ENCODE measurements at regions not wholly inside any gene's neighbourhood (a gene's known extent, or its start where the extent isn't known, plus 50 kb on each side); places are given as distances from the start of the nearest gene placed in this dataset.

- H3K4me3 ChIP-seq (ENCODE audit: low read length in 2 of 2), result no peak overlapping the region
- H3K27ac ChIP-seq (ENCODE audit: low read depth in 1 of 2, low read length in 2 of 2), result no peak overlapping the region
- H3K36me3 ChIP-seq (ENCODE audit: control insufficient read depth in 1 of 2, insufficient read depth in 2 of 2, low read length in 1 of 2), result no peaks in the 10 kb centered on the region
- no peak for ATAC-seq (ENCODE audit: low FRiP score)
- intact Hi-C loops (cut with DNase I), result no loop called here
- peak in 1 of 2 donors; percentile 51 for DNase-seq
- WGBS, 2 donors, result 79 to 86% methylated on average over 3 of the region's 3 CpGs
- peaks cover 4% of the 10 kb centered on the region for H3K9me3 ChIP-seq (ENCODE audit: control insufficient read depth, low read length)
- peaks cover 0 to 2% of the 10 kb centered on the region in 2 donors for H3K27me3 ChIP-seq (ENCODE audit: control insufficient read depth in 1 of 2, insufficient read depth in 2 of 2, low read length in 1 of 2)
- H3K4me1 ChIP-seq (ENCODE audit: control insufficient read depth in 1 of 2, insufficient read depth in 2 of 2, low read length in 2 of 2), result no peaks in the 10 kb centered on the region
These were observed 314.3 kb downstream of the KCNJ2 start for GRCh38 chr17:70483624-70484023.

- H3K9me3 ChIP-seq (ENCODE audit: control insufficient read depth, low read length), result peaks cover 4% of the 10 kb centered on the region
- no peaks in the 10 kb centered on the region for H3K4me1 ChIP-seq (ENCODE audit: control insufficient read depth in 1 of 2, insufficient read depth in 2 of 2, low read length in 2 of 2)
- no peak for ATAC-seq (ENCODE audit: low FRiP score)
- DNase-seq, result no peak
- no peak overlapping the region for H3K27ac ChIP-seq (ENCODE audit: low read depth in 1 of 2, low read length in 2 of 2)
- peaks cover 0 to 2% of the 10 kb centered on the region in 2 donors for H3K27me3 ChIP-seq (ENCODE audit: control insufficient read depth in 1 of 2, insufficient read depth in 2 of 2, low read length in 1 of 2)
- H3K36me3 ChIP-seq (ENCODE audit: control insufficient read depth in 1 of 2, insufficient read depth in 2 of 2, low read length in 1 of 2), result no peaks in the 10 kb centered on the region
- intact Hi-C loops (cut with DNase I), result no loop called here
- WGBS, 2 donors, result 52 to 77% methylated on average over 4 of the region's 4 CpGs
- no peak overlapping the region for H3K4me3 ChIP-seq (ENCODE audit: low read length in 2 of 2)
These were observed 314.7 kb downstream of the KCNJ2 start for GRCh38 chr17:70484050-70484449.

- Histone ChIP-seq H3K36me3 (ENCODE audit: control insufficient read depth in 1 of 2, insufficient read depth in 2 of 2, low read length in 1 of 2) (no peaks in the 10 kb centered on the region), H3K27ac (ENCODE audit: low read depth in 1 of 2, low read length in 2 of 2) (no peak overlapping the region), H3K4me3 (ENCODE audit: low read length in 2 of 2) (no peak overlapping the region), H3K27me3 (ENCODE audit: control insufficient read depth in 1 of 2, insufficient read depth in 2 of 2, low read length in 1 of 2) (peaks cover 0 to 2% of the 10 kb centered on the region in 2 donors), H3K9me3 (ENCODE audit: control insufficient read depth, low read length) (peaks cover 4% of the 10 kb centered on the region), H3K4me1 (ENCODE audit: control insufficient read depth in 1 of 2, insufficient read depth in 2 of 2, low read length in 2 of 2) (no peaks in the 10 kb centered on the region)
- WGBS, 2 donors, result 73 to 91% methylated on average over 7 of the region's 7 CpGs
- intact Hi-C loops (cut with DNase I), result no loop called here
- no peak for ATAC-seq (ENCODE audit: low FRiP score)
- no peak for DNase-seq
These were observed 315.2 kb downstream of the KCNJ2 start for GRCh38 chr17:70484496-70484895.

GRCh38 chr17:70492368-70492767 lies 323.0 kb downstream of the KCNJ2 start:
- Histone ChIP-seq H3K4me3 (ENCODE audit: low read length in 2 of 2) (no peak overlapping the region), H3K27ac (ENCODE audit: low read depth in 1 of 2, low read length in 2 of 2) (no peak overlapping the region), H3K27me3 (ENCODE audit: control insufficient read depth in 1 of 2, insufficient read depth in 2 of 2, low read length in 1 of 2) (no peaks in the 10 kb centered on the region), H3K4me1 (ENCODE audit: control insufficient read depth in 1 of 2, insufficient read depth in 2 of 2, low read length in 2 of 2) (no peaks in the 10 kb centered on the region), H3K36me3 (ENCODE audit: control insufficient read depth in 1 of 2, insufficient read depth in 2 of 2, low read length in 1 of 2) (no peaks in the 10 kb centered on the region), H3K9me3 (ENCODE audit: control insufficient read depth, low read length) (no peaks in the 10 kb centered on the region)
- intact Hi-C loops (cut with DNase I), result no loop called here
- ATAC-seq (ENCODE audit: low FRiP score), result no peak
- DNase-seq, result no peak
- 55 to 77% methylated on average over 2 of the region's 2 CpGs for WGBS, 2 donors

- WGBS, 2 donors, result 67 to 69% methylated on average over 3 of the region's 3 CpGs
- no peak overlapping the region for H3K4me3 ChIP-seq (ENCODE audit: low read length in 2 of 2)
- no peaks in the 10 kb centered on the region for H3K4me1 ChIP-seq (ENCODE audit: control insufficient read depth in 1 of 2, insufficient read depth in 2 of 2, low read length in 2 of 2)
- no peaks in the 10 kb centered on the region for H3K27me3 ChIP-seq (ENCODE audit: control insufficient read depth in 1 of 2, insufficient read depth in 2 of 2, low read length in 1 of 2)
- intact Hi-C loops (cut with DNase I), result no loop called here
- ATAC-seq (ENCODE audit: low FRiP score) (no peak), DNase-seq (no peak)
- no peaks in the 10 kb centered on the region for H3K36me3 ChIP-seq (ENCODE audit: control insufficient read depth in 1 of 2, insufficient read depth in 2 of 2, low read length in 1 of 2)
- no peaks in the 10 kb centered on the region for H3K9me3 ChIP-seq (ENCODE audit: control insufficient read depth, low read length)
- H3K27ac ChIP-seq (ENCODE audit: low read depth in 1 of 2, low read length in 2 of 2), result no peak overlapping the region
These were observed 324.0 kb downstream of the KCNJ2 start for GRCh38 chr17:70493277-70493874.

- ATAC-seq (ENCODE audit: low FRiP score) (no peak), DNase-seq (no peak)
- WGBS, 2 donors, result 36 to 42% methylated on average over 2 of the region's 2 CpGs
- Histone ChIP-seq H3K4me1 (ENCODE audit: control insufficient read depth in 1 of 2, insufficient read depth in 2 of 2, low read length in 2 of 2) (no peaks in the 10 kb centered on the region), H3K4me3 (ENCODE audit: low read length in 2 of 2) (no peak overlapping the region), H3K9me3 (ENCODE audit: control insufficient read depth, low read length) (no peaks in the 10 kb centered on the region), H3K36me3 (ENCODE audit: control insufficient read depth in 1 of 2, insufficient read depth in 2 of 2, low read length in 1 of 2) (no peaks in the 10 kb centered on the region), H3K27ac (ENCODE audit: low read depth in 1 of 2, low read length in 2 of 2) (no peak overlapping the region), H3K27me3 (ENCODE audit: control insufficient read depth in 1 of 2, insufficient read depth in 2 of 2, low read length in 1 of 2) (no peaks in the 10 kb centered on the region)
- intact Hi-C loops (cut with DNase I), result no loop called here
These were observed 329.3 kb downstream of the KCNJ2 start for GRCh38 chr17:70498631-70499030.

- ATAC-seq (ENCODE audit: low FRiP score) (no peak), DNase-seq (no peak)
- 35 to 44% methylated on average over 2 of the region's 2 CpGs for WGBS, 2 donors
- Histone ChIP-seq H3K36me3 (ENCODE audit: control insufficient read depth in 1 of 2, insufficient read depth in 2 of 2, low read length in 1 of 2) (no peaks in the 10 kb centered on the region), H3K9me3 (ENCODE audit: control insufficient read depth, low read length) (no peaks in the 10 kb centered on the region), H3K4me3 (ENCODE audit: low read length in 2 of 2) (no peak overlapping the region), H3K27ac (ENCODE audit: low read depth in 1 of 2, low read length in 2 of 2) (no peak overlapping the region), H3K27me3 (ENCODE audit: control insufficient read depth in 1 of 2, insufficient read depth in 2 of 2, low read length in 1 of 2) (no peaks in the 10 kb centered on the region), H3K4me1 (ENCODE audit: control insufficient read depth in 1 of 2, insufficient read depth in 2 of 2, low read length in 2 of 2) (no peaks in the 10 kb centered on the region)
- intact Hi-C loops (cut with DNase I), result no loop called here
These were observed 329.9 kb downstream of the KCNJ2 start for GRCh38 chr17:70499067-70499786.

- 63 to 65% methylated on average over 3 of the region's 3 CpGs for WGBS, 2 donors
These were observed 334.1 kb downstream of the KCNJ2 start for GRCh38 chr17:70503449-70503848.

GRCh38 chr17:70510288-70510687 lies 341.0 kb downstream of the KCNJ2 start:
- Histone ChIP-seq H3K27me3 (ENCODE audit: control insufficient read depth in 1 of 2, insufficient read depth in 2 of 2, low read length in 1 of 2) (peaks cover 0 to 2% of the 10 kb centered on the region in 2 donors), H3K36me3 (ENCODE audit: control insufficient read depth in 1 of 2, insufficient read depth in 2 of 2, low read length in 1 of 2) (no peaks in the 10 kb centered on the region), H3K9me3 (ENCODE audit: control insufficient read depth, low read length) (no peaks in the 10 kb centered on the region), H3K27ac (ENCODE audit: low read depth in 1 of 2, low read length in 2 of 2) (no peak overlapping the region), H3K4me1 (ENCODE audit: control insufficient read depth in 1 of 2, insufficient read depth in 2 of 2, low read length in 2 of 2) (no peaks in the 10 kb centered on the region), H3K4me3 (ENCODE audit: low read length in 2 of 2) (no peak overlapping the region)
- WGBS, 2 donors, result 77 to 82% methylated on average over 2 of the region's 2 CpGs
- DNase-seq (no peak), ATAC-seq (ENCODE audit: low FRiP score) (no peak)
- intact Hi-C loops (cut with DNase I), result no loop called here

More at GRCh38 chr17:70503449-70503848, 334.1 kb downstream of the KCNJ2 start:
- H3K4me1 ChIP-seq (ENCODE audit: control insufficient read depth in 1 of 2, insufficient read depth in 2 of 2, low read length in 2 of 2), result no peaks in the 10 kb centered on the region
- ATAC-seq (ENCODE audit: low FRiP score) (no peak), DNase-seq (no peak)
- no peak overlapping the region for H3K4me3 ChIP-seq (ENCODE audit: low read length in 2 of 2)
- no peaks in the 10 kb centered on the region for H3K36me3 ChIP-seq (ENCODE audit: control insufficient read depth in 1 of 2, insufficient read depth in 2 of 2, low read length in 1 of 2)
- H3K27ac ChIP-seq (ENCODE audit: low read depth in 1 of 2, low read length in 2 of 2), result no peak overlapping the region
- no peaks in the 10 kb centered on the region for H3K9me3 ChIP-seq (ENCODE audit: control insufficient read depth, low read length)
- H3K27me3 ChIP-seq (ENCODE audit: control insufficient read depth in 1 of 2, insufficient read depth in 2 of 2, low read length in 1 of 2), result no peaks in the 10 kb centered on the region
- intact Hi-C loops (cut with DNase I), result no loop called here
